ENCODE measurements at regions not wholly inside any gene's neighbourhood (a gene's known extent, or its start where the extent isn't known, plus 50 kb on each side); places are given as distances from the start of the nearest gene placed in this dataset.

DNA sequence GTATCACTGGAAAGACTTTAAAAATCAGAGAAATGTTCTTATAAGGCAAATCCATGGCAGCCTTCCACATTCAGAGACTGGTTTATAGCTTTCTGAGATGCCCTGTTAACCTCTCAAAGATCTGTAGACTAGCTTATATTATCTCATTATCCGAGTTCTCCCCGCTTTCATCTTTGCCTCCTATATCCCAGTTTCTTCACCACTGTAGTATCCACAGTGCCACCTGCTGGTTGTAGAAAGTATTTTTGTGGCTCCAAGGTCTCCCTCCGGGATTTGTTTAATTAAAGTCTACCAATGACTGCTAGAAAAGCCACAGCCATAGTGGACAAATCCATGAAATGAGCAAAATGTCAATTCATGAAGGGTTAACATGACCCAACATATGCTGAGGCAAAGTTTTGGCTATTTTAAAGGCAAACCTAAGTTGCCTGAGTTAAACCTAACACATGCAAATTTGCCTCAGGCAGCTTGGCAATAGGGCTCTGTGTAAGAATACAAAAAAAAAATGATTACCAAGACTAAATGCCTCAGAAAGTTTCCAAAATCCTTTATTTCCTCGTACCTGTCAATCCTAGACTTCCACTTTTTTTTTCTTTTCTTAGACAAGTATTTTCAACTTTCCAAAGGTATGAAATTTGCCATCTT is 218.8 kb upstream of the BMP4 start:
- DNase-seq: peak in 1 of 2 donors; percentile 38

- DNase-seq: no peak
These were observed 219.8 kb upstream of the CDKN3 start for GRCh38 chr14:54177019-54177418.

DNA sequence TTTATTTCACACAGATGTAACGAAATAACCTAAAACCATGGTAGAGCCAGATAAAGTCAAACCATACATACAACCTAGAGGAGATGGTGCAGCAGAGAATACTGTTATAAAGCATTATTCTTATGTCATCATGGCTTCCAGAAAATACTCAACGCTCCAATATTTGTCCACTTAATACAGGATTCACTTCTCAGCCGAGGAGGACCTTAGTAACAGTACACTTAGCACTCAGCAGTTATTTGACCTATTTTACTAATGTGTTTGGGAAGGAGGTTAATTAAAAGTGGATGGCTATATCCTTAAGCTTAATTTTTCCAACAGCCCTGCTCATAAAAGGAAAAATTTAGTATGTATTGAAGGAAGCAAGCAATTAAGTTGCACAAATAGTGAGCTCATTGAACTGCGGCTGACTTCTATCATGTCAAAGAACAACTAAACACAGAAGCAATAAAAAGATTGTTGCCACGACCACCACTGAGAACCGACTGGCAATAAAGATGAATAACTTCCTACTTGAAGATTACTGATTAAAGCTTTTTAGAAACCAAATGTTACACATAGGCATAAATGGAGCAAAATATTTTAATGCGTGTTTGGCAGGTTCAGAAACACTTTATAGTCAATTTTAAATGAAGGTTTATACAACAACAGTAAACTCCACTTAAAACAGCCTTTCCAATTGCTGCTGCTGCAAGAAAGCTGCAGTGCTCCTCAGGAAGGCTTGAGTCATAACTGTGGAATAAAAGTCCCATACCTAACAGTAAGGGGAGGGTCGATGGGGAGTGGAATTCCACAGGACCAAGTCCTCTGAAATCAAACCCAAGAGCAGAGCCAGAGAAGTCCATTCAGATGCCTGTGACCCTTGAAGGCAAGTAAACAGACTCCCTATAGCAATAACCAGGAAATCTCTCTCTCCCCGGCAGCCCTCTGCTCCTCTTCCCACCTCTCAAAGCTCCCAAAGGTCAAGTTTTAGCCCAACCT is 218.9 kb upstream of the CDKN3 start:
- no peak for DNase-seq

GRCh38 chr14:54182419-54183045 is 214.3 kb upstream of the CDKN3 start:
- no peak for DNase-seq

DNA sequence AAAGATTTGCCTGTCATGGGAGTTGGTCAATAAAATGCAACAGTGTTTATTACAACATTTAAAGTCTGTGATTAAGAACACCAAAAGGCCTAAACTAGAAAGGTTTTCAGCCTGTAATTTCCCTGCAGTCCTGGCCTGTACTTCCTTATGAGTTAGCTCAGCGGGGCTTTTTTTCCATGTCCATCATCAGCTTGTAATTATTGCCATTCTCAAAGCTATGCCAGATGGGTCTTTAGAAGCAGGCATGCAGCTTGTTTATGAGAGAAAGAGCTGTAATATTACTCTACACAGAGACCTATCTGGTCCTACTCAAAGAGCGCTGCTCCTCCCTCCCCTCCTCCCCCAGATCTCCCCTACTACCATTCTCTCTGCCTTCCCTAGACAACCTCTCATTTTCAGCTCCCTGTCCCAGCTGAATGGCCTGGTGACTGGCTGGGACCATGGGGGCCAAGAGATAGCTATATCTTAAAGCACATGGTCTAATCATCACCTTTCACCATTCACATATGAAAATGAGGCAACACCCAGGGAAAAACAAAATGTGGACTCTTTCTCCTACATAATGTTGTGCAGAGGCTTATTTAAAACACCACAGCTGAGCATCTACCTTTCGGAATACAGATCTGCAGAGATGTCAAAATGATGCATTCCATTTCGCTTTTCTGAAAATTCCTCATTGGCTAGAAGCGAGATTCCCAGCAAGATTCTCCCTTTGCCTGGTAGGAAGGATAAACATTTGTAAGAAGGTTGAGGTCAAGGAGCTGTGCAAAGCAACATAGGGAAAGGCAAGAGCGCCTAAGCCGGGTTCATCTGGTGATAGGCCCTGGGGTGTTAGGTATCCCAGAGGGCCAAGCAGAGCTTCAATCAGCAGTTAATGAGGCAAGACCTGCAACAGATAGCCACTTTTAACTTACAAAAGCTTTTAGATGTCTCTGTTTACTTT is 209.7 kb upstream of the CDKN3 start:
- no peak for DNase-seq

DNA sequence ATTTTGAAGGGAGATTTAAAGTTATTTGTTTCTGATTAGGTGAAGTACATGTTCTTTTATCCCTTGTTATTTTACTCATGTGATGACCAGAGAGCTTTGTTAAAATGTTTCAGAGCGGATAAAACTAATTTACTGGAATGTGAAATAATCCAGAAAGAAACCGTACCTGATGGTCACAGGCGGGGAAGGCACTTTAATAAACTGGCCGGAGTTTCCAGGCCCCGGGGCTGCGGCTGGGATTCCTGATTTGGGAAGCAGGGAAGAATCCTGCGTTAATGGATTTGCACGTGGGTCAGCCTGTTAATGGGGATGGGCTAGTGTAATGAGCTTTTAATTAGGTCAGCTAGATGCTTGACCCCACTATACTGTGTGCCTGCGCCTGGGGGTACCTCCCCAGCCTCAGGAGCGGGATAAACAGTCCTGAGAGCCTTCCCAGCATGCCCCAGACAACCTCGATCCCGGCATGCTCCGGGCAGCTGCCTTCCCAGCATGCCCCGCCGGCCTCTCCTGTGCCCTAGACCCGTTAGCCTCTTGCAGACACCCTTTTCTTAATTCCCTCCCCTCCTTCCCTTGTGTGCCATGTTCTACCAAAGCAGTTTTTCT is 208.6 kb upstream of the CDKN3 start:
- no peak for DNase-seq

GRCh38 chr14:54189333-54189732 is 207.5 kb upstream of the CDKN3 start:
- no peak for DNase-seq

DNA sequence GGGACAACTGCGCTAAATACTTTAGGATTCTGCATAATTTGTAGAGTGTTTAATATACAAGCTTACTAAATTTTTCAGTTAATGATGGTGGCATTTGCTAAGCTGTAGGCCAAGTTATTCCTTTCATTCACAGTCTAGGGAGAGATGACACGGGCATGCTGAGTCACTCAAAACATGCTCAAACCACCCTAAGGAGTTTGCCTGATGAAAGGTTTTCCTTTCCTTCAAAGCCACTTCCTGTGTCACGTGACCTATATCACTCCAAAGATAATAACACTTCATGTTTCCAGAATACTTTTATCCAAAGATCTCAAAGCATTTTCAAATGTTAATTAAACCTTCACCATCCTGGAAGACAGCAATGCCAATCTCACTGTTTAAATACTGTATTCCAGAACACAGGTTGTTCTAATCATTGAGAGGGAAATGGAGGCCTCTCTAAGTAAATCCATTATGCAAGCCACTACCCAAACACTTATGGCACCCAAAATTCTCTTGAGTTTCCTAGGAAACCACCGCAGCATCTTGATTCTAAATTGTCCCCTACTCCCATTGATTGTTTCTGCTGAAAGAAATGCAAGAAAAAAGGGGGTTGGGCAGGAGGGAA is 207.0 kb upstream of the CDKN3 start:
- DNase-seq: no peak

- no peak for DNase-seq
These were observed 205.0 kb upstream of the CDKN3 start for GRCh38 chr14:54191846-54192245.

GRCh38 chr14:54192610-54193009 is 204.2 kb upstream of the CDKN3 start:
- no peak for DNase-seq

DNA sequence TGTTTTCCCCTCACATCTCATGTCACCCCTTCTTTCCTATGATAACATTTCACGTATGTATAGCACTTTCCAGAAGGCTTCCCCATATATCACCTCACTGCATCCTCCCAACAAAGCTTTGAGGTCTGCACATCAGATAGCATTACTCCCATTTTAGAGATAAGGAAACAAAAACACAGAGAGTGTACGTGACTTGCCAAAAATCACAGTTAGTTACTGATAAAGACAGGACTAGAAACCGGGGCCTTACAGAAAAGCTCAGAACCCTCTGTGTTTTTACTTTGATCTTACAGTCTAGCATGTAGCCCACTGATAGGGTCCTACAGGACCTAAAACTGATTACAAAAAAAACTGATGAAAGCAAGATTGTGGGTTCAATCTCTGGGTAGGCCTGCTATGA is 202.9 kb upstream of the CDKN3 start:
- DNase-seq: no peak

- no peak for DNase-seq
These were observed 202.3 kb upstream of the CDKN3 start for GRCh38 chr14:54194501-54194900.

DNA sequence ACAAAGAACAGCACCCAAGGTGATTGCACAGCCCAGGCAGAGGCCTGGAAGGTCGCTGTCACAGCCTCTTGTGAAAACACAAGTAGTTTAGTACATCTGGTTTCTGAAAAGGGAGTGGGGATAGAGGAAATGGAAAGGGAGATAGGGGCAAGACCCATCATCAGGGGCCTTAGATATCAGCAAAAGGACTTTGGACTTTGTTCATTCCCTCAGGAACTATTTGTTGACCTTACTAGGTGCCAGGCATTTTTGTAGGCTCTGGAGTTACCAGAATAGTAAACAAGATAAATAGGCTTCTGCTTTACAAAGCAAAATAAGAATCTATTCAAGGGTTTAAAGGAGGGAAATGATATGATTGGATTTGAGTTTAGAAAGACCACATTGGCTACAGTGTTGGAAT is 199.4 kb upstream of the CDKN3 start:
- no peak for DNase-seq

DNA sequence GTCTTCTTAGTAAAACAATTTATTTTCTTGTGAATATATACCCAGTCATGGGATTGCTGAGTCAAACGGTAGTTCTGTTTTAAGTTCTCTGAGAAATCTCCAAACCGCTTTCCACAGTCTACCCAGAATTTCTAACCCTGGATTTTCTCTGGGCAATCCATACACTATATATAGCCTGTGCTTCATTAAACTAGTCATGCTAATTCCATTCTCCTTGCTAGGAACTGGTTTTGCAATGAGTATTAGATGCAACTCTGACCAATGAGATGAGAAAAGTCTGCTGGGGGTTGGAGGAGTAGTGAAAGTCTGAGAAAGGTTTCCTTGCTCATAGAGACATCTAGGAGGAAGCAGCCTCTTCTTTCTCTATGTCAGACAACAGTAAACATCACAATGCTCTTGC is 196.1 kb upstream of the CDKN3 start:
- DNase-seq: no peak

- no peak for DNase-seq
These were observed 194.5 kb upstream of the CDKN3 start for GRCh38 chr14:54202288-54202687.

DNA sequence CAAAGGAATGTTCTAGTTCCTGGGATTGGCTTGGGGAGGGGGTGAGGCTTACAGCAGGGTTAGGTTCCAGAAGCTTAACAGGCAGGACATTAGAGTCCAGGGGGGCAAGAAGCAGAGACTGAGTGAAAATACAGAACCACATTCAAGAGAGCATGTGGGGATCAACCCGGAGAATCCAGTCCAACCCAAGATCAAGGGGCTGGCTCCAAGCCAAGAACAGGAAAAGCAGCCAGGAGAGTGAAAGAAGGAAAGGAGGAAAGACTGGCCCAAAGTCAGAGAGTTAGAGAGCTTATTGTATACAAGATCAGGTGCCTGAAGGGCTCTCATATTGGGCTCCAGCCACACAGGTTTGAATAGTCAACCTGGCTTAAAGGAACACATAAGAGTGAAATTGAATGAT is 190.3 kb upstream of the CDKN3 start:
- DNase-seq: no peak

DNA sequence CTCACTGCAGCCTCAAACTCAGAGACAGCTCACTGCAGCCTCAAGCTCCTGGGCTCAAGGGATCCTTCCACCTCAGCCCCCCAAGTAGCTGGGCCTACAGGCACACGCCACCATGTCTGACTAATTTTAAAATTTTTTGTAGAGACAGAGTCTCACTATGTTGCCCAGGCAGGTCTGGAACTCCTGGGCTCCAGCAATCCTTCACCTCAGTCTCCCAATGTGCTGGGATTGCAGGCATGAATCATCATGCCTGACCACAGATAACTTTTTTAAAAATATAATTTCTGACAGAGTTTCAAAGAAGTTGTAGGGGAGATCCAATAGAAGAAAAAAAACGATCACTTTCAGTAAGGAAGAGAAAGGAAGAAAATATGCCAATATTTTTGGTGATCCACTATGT is 189.7 kb upstream of the CDKN3 start:
- no peak for DNase-seq

- DNase-seq: no peak
These were observed 189.0 kb upstream of the CDKN3 start for GRCh38 chr14:54207476-54208462.

- DNase-seq: no peak
These were observed 188.1 kb upstream of the CDKN3 start for GRCh38 chr14:54208751-54209150.

- no peak for DNase-seq
These were observed 187.1 kb upstream of the CDKN3 start for GRCh38 chr14:54209511-54210250.

All from CD4-positive, alpha-beta T cell treated with Interleukin-4 for 1 hour (primary cell).